Ectodermal cell (in vitro differentiated cells): ENCODE measurements at regions not wholly inside any gene's neighbourhood (a gene's known extent, or its start where the extent isn't known, plus 50 kb on each side); places are given as distances from the start of the nearest gene placed in this dataset.
A peak's percentile ranks its signal among the peaks of the same experiment; 100 is the strongest.

ENCODE experiments used
- H3K27ac ChIP-seq: 2 replicates; pipeline ENCODE4 v1.7.0; 2013; ENCODE audit warnings: mild to moderate bottlenecking, low read depth, low read length; ENCODE audit not compliant: insufficient read depth, poor library complexity, severe bottlenecking
- H3K27me3 ChIP-seq: 2 replicates; pipeline ENCODE4 v1.7.0; 2013; ENCODE audit warnings: mild to moderate bottlenecking, low read length; ENCODE audit not compliant: insufficient read depth, control insufficient read depth, poor library complexity, severe bottlenecking
- H3K36me3 ChIP-seq: one replicate; pipeline ENCODE4 v1.7.0; 2013; ENCODE audit warnings: low read length; ENCODE audit not compliant: control insufficient read depth, insufficient read depth
- H3K4me1 ChIP-seq: one replicate; pipeline ENCODE4 v1.7.0; 2013; ENCODE audit warnings: low read length; ENCODE audit not compliant: control insufficient read depth, insufficient read depth
- H3K4me3 ChIP-seq: 2 replicates; pipeline ENCODE4 v1.7.0; 2013; ENCODE audit warnings: low read depth, low read length, control low read depth; ENCODE audit not compliant: insufficient read depth
- H3K9me3 ChIP-seq: 2 replicates; pipeline ENCODE4 v1.7.0; 2013; ENCODE audit warnings: mild to moderate bottlenecking, low read length, moderate library complexity; ENCODE audit not compliant: control insufficient read depth
- WGBS, 2 experiments: methylation state at CpG; one replicate each; pipeline ENCODE4 v1.1.7; 2013; ENCODE audit warnings: missing lambda C conversion rate in 2 of 2; 5-methylcytosine and 5-hydroxymethylcytosine counted together

GRCh38 chr12:125193376-125194152 lies 128.3 kb downstream of the AACS start:
- 56 to 64% methylated on average over 6 of the region's 6 CpGs for WGBS, 2 experiments
- Histone ChIP-seq H3K4me1 (peaks cover 33% of the 10 kb centered on the region), H3K9me3 (no peaks in the 10 kb centered on the region), H3K27me3 (peaks cover 6% of the 10 kb centered on the region), H3K27ac (no peak overlapping the region), H3K36me3 (no peaks in the 10 kb centered on the region), H3K4me3 (no peak overlapping the region)

GRCh38 chr12:125194163-125194773 lies 129.0 kb downstream of the AACS start:
- Histone ChIP-seq H3K27me3 (no peaks in the 10 kb centered on the region), H3K27ac (peak overlapping the region; percentile 52), H3K4me3 (no peak overlapping the region), H3K4me1 (peaks cover 29% of the 10 kb centered on the region), H3K36me3 (no peaks in the 10 kb centered on the region), H3K9me3 (no peaks in the 10 kb centered on the region)
- 13 to 16% methylated on average over 19 of the region's 19 CpGs for WGBS, 2 experiments

GRCh38 chr12:125194987-125195386 lies 129.8 kb downstream of the AACS start:
- H3K27ac ChIP-seq: no peak overlapping the region
- no peak overlapping the region for H3K4me3 ChIP-seq
- H3K36me3 ChIP-seq: no peaks in the 10 kb centered on the region
- peaks cover 22% of the 10 kb centered on the region for H3K4me1 ChIP-seq
- no peaks in the 10 kb centered on the region for H3K9me3 ChIP-seq
- no peaks in the 10 kb centered on the region for H3K27me3 ChIP-seq
- WGBS, 2 experiments: 74 to 82% methylated on average over 8 of the region's 8 CpGs

- H3K27ac ChIP-seq: no peak overlapping the region
- no peaks in the 10 kb centered on the region for H3K27me3 ChIP-seq
- WGBS, 2 experiments: 93 to 95% methylated on average over 4 of the region's 4 CpGs
- H3K4me3 ChIP-seq: no peak overlapping the region
- H3K36me3 ChIP-seq: no peaks in the 10 kb centered on the region
- peaks cover 18% of the 10 kb centered on the region for H3K4me1 ChIP-seq
- H3K9me3 ChIP-seq: no peaks in the 10 kb centered on the region
These were observed 132.1 kb downstream of the AACS start for GRCh38 chr12:125197326-125197725.

- Histone ChIP-seq H3K4me1 (peaks cover 16% of the 10 kb centered on the region), H3K4me3 (no peak overlapping the region)
- WGBS, 2 experiments: 53 to 59% methylated on average over 4 of the region's 4 CpGs
These were observed 133.4 kb downstream of the AACS start for GRCh38 chr12:125198652-125199051.

GRCh38 chr12:125201090-125201489 lies 135.9 kb downstream of the AACS start:
- Histone ChIP-seq H3K4me1 (peaks cover 13% of the 10 kb centered on the region), H3K27me3 (no peaks in the 10 kb centered on the region), H3K36me3 (no peaks in the 10 kb centered on the region), H3K4me3 (no peak overlapping the region), H3K9me3 (no peaks in the 10 kb centered on the region), H3K27ac (no peak overlapping the region)
- WGBS, 2 experiments: 98 to 100% methylated on average over 2 to 3 of the region's 3 CpGs

More at GRCh38 chr12:125198652-125199051, 133.4 kb downstream of the AACS start:
- no peaks in the 10 kb centered on the region for H3K27me3 ChIP-seq
- no peaks in the 10 kb centered on the region for H3K9me3 ChIP-seq
- no peak overlapping the region for H3K27ac ChIP-seq
- no peaks in the 10 kb centered on the region for H3K36me3 ChIP-seq

- H3K4me3 ChIP-seq: no peak overlapping the region
- no peak overlapping the region for H3K27ac ChIP-seq
- H3K4me1 ChIP-seq: peaks cover 13% of the 10 kb centered on the region
- no peaks in the 10 kb centered on the region for H3K9me3 ChIP-seq
- no peaks in the 10 kb centered on the region for H3K27me3 ChIP-seq
- H3K36me3 ChIP-seq: no peaks in the 10 kb centered on the region
- WGBS, 2 experiments: 93 to 98% methylated on average over 2 of the region's 2 CpGs
These were observed 136.7 kb downstream of the AACS start for GRCh38 chr12:125201940-125202339.

- Histone ChIP-seq H3K27me3 (no peaks in the 10 kb centered on the region), H3K9me3 (no peaks in the 10 kb centered on the region), H3K4me3 (no peak overlapping the region), H3K27ac (no peak overlapping the region), H3K4me1 (peaks cover 13% of the 10 kb centered on the region), H3K36me3 (no peaks in the 10 kb centered on the region)
- WGBS, 2 experiments: 82 to 88% methylated on average over 1 of the region's 1 CpG
These were observed 137.2 kb downstream of the AACS start for GRCh38 chr12:125202421-125202820.

- Histone ChIP-seq H3K9me3 (no peaks in the 10 kb centered on the region), H3K4me3 (no peak overlapping the region), H3K36me3 (no peaks in the 10 kb centered on the region), H3K4me1 (peaks cover 11% of the 10 kb centered on the region), H3K27me3 (no peaks in the 10 kb centered on the region), H3K27ac (no peak overlapping the region)
- WGBS, 2 experiments: 86 to 100% methylated on average over 1 of the region's 1 CpG
These were observed 138.0 kb downstream of the AACS start for GRCh38 chr12:125203145-125203765.

GRCh38 chr12:125205386-125205785 lies 140.2 kb downstream of the AACS start:
- Histone ChIP-seq H3K27me3 (no peaks in the 10 kb centered on the region), H3K4me1 (peaks cover 18% of the 10 kb centered on the region)
- 86 to 87% methylated on average over 5 of the region's 5 CpGs for WGBS, 2 experiments

More at GRCh38 chr12:125205386-125205785, 140.2 kb downstream of the AACS start:
- no peak overlapping the region for H3K27ac ChIP-seq
- H3K4me3 ChIP-seq: no peak overlapping the region
- no peaks in the 10 kb centered on the region for H3K9me3 ChIP-seq
- H3K36me3 ChIP-seq: no peaks in the 10 kb centered on the region
